ENCODE measurements at regions not wholly inside any gene's neighbourhood (a gene's known extent, or its start where the extent isn't known, plus 50 kb on each side); places are given as distances from the start of the nearest gene placed in this dataset.

DNA sequence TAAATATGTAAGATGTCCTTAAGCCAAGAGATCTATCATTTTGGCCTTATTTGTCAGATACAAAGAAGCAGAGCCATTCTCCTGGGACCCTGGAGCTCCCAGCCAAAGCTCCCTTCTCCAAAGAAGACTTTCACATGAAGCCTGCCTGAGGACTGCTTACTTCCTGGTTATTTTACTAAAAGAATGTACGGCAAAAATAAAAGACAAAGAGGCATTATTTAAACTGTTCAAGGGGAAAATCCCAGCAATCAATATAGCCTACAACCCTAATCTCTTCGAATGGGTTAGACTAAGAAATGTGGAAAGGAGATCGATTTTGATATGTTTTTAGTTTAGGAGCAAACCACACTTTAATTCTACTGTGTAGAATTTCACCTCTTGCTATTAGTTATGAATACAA lies 237.9 kb upstream of the CTBP2 start:
- no peaks in the 10 kb centered on the region for H3K36me3 ChIP-seq (ENCODE audit: control insufficient read depth, insufficient read depth, low read length)
- intact Hi-C loops (cut with micrococcal nuclease), result no loop called here
- H3K36me3 Mint-ChIP-seq, result peaks cover 8% of the 10 kb centered on the region
- no peak overlapping the region for H3K4me3 ChIP-seq (ENCODE audit: low read length)
- ATAC-seq (no peak), DNase-seq (no peak)
- no peaks in the 10 kb centered on the region for H3K4me1 Mint-ChIP-seq
- no peak overlapping the region for H3K27ac ChIP-seq (ENCODE audit: low read length)
- no peaks in the 10 kb centered on the region for H3K9me3 ChIP-seq (ENCODE audit: control insufficient read depth, insufficient read depth, low read length)
- no peak overlapping the region for H3K4me3 Mint-ChIP-seq
- H3K27me3 Mint-ChIP-seq (ENCODE audit: low read depth in 2 of 2), result peaks cover 10 to 60% of the 10 kb centered on the region in 2 donors
- TF ChIP-seq, protein P1, sequence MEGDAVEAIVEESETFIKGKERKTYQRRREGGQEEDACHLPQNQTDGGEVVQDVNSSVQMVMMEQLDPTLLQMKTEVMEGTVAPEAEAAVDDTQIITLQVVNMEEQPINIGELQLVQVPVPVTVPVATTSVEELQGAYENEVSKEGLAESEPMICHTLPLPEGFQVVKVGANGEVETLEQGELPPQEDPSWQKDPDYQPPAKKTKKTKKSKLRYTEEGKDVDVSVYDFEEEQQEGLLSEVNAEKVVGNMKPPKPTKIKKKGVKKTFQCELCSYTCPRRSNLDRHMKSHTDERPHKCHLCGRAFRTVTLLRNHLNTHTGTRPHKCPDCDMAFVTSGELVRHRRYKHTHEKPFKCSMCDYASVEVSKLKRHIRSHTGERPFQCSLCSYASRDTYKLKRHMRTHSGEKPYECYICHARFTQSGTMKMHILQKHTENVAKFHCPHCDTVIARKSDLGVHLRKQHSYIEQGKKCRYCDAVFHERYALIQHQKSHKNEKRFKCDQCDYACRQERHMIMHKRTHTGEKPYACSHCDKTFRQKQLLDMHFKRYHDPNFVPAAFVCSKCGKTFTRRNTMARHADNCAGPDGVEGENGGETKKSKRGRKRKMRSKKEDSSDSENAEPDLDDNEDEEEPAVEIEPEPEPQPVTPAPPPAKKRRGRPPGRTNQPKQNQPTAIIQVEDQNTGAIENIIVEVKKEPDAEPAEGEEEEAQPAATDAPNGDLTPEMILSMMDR (IDR thresholded peaks at IDR 0.05), result no peak
- H3K27ac Mint-ChIP-seq, result no peak overlapping the region
- WGBS (ENCODE audit: insufficient coverage), result no CpG with 5 or more reads among the region's 3 CpGs
- no peaks in the 10 kb centered on the region for H3K4me1 ChIP-seq (ENCODE audit: control insufficient read depth, insufficient read depth, low read length)
- H3K9me3 Mint-ChIP-seq, result no peaks in the 10 kb centered on the region
- no peaks in the 10 kb centered on the region for H3K27me3 ChIP-seq (ENCODE audit: control insufficient read depth, insufficient read depth, low read length)

DNA sequence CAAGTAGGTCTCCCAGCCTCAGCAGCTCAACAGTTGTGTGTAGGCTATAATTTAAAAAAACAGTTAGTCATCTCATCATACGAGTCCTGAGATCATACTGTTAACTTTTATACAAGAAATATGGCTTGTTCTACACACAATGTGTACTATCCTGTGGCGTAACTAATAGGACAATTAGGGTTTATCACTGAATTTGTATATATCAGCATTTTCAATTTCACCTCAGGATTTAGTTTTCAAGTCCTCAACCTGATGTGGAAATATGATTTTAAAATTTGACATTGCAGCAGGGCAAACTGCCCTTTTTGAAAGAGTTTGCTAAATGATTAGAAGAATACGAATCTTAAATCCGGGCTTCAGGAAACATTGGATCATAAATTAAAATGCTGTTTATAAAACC lies 237.2 kb upstream of the CTBP2 start:
- no peak overlapping the region for H3K4me3 Mint-ChIP-seq
- Histone ChIP-seq H3K27me3 (ENCODE audit: control insufficient read depth, insufficient read depth, low read length) (peaks cover 3% of the 10 kb centered on the region), H3K9me3 (ENCODE audit: control insufficient read depth, insufficient read depth, low read length) (no peaks in the 10 kb centered on the region), H3K36me3 (ENCODE audit: control insufficient read depth, insufficient read depth, low read length) (no peaks in the 10 kb centered on the region), H3K4me3 (ENCODE audit: low read length) (no peak overlapping the region), H3K4me1 (ENCODE audit: control insufficient read depth, insufficient read depth, low read length) (no peaks in the 10 kb centered on the region), H3K27ac (ENCODE audit: low read length) (no peak overlapping the region)
- no peaks in the 10 kb centered on the region for H3K4me1 Mint-ChIP-seq
- H3K36me3 Mint-ChIP-seq, result peaks cover 3% of the 10 kb centered on the region
- DNase-seq (no peak), ATAC-seq (no peak)
- TF ChIP-seq, protein P1 (IDR thresholded peaks at IDR 0.05), result no peak
- WGBS (ENCODE audit: insufficient coverage), result 91% methylated on average over 2 of the region's 4 CpGs
- peaks cover 8 to 60% of the 10 kb centered on the region in 2 donors for H3K27me3 Mint-ChIP-seq (ENCODE audit: low read depth in 2 of 2)
- intact Hi-C loops (cut with micrococcal nuclease), result no loop called here
- H3K9me3 Mint-ChIP-seq, result no peaks in the 10 kb centered on the region
- H3K27ac Mint-ChIP-seq, result no peak overlapping the region

DNA sequence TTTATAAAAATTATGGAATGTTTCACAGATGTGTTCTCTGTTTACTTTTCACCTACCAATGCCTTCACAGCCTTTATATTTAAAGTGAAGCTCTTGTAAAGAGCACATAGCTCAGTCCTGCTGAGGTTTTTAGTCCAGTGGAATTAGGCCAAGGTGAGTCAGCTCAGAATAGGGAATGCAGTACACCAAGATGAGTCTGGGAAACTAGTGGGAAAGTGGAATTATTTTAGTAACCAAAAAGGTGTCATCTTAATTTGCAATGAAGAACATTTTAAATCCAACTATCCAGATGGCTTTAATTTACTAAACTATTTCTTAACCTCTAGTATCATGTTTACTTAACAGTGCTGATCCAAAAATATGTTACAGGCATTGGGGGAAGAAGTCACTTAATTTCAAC lies 236.3 kb upstream of the CTBP2 start:
- peaks cover 10 to 58% of the 10 kb centered on the region in 2 donors for H3K27me3 Mint-ChIP-seq (ENCODE audit: low read depth in 2 of 2)
- no peaks in the 10 kb centered on the region for H3K4me1 Mint-ChIP-seq
- TF ChIP-seq, protein P1 (IDR thresholded peaks at IDR 0.05), result no peak
- no peak overlapping the region for H3K27ac Mint-ChIP-seq
- H3K4me3 Mint-ChIP-seq, result no peak overlapping the region
- Histone ChIP-seq H3K9me3 (ENCODE audit: control insufficient read depth, insufficient read depth, low read length) (no peaks in the 10 kb centered on the region), H3K4me3 (ENCODE audit: low read length) (no peak overlapping the region), H3K4me1 (ENCODE audit: control insufficient read depth, insufficient read depth, low read length) (no peaks in the 10 kb centered on the region), H3K36me3 (ENCODE audit: control insufficient read depth, insufficient read depth, low read length) (no peaks in the 10 kb centered on the region), H3K27me3 (ENCODE audit: control insufficient read depth, insufficient read depth, low read length) (peaks cover 3% of the 10 kb centered on the region), H3K27ac (ENCODE audit: low read length) (no peak overlapping the region)
- H3K36me3 Mint-ChIP-seq, result no peaks in the 10 kb centered on the region
- ATAC-seq (no peak), DNase-seq (no peak)
- intact Hi-C loops (cut with micrococcal nuclease), result no loop called here
- no peaks in the 10 kb centered on the region for H3K9me3 Mint-ChIP-seq

DNA sequence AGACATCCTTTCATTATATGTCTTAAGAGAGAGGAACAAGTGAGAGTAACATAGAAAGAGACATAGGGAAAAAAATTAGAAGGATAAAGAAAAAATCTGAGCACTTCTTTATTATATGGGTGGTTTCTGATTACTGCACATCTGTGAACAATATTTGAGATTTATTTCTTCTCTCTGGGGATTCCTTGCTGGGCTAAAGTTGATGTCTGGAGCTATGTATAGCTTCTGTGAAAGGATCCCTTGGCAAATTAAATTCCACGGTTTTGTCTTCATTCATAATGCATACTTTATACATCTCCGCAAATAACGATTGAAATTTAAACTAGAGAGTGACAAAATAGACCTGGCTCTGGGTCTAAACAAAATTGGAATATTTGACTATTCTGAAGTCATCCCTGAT lies 232.2 kb upstream of the CTBP2 start:
- H3K27me3 Mint-ChIP-seq (ENCODE audit: low read depth in 2 of 2), result peaks cover 23 to 49% of the 10 kb centered on the region in 2 donors
- ATAC-seq (no peak), DNase-seq (no peak)
- H3K36me3 Mint-ChIP-seq, result peaks cover 15% of the 10 kb centered on the region
- H3K4me1 Mint-ChIP-seq, result no peaks in the 10 kb centered on the region
- peaks cover 3% of the 10 kb centered on the region for H3K27me3 ChIP-seq (ENCODE audit: control insufficient read depth, insufficient read depth, low read length)
- no peak overlapping the region for H3K4me3 Mint-ChIP-seq
- WGBS (ENCODE audit: insufficient coverage), result 96% methylated on average over 3 of the region's 3 CpGs
- no peaks in the 10 kb centered on the region for H3K36me3 ChIP-seq (ENCODE audit: control insufficient read depth, insufficient read depth, low read length)
- H3K4me1 ChIP-seq (ENCODE audit: control insufficient read depth, insufficient read depth, low read length), result no peaks in the 10 kb centered on the region
- intact Hi-C loops (cut with micrococcal nuclease), result no loop called here
- peaks cover 2 to 9% of the 10 kb centered on the region in 2 donors for H3K9me3 Mint-ChIP-seq
- H3K9me3 ChIP-seq (ENCODE audit: control insufficient read depth, insufficient read depth, low read length), result peaks cover 6% of the 10 kb centered on the region
- H3K27ac ChIP-seq (ENCODE audit: low read length), result no peak overlapping the region
- TF ChIP-seq, protein P1 (IDR thresholded peaks at IDR 0.05), result no peak
- no peak overlapping the region for H3K27ac Mint-ChIP-seq
- no peak overlapping the region for H3K4me3 ChIP-seq (ENCODE audit: low read length)
